Ishikawa (cell line): ENCODE measurements at regions not wholly inside any gene's neighbourhood (a gene's known extent, or its start where the extent isn't known, plus 50 kb on each side); places are given as distances from the start of the nearest gene placed in this dataset.

Source experiments
- CEBPB ChIP-seq: IDR thresholded peaks from 2 replicates; pipeline ENCODE4 v1.6.1; 2012
- CREB1 ChIP-seq: IDR thresholded peaks from 2 replicates; pipeline ENCODE4 v1.6.1; 2012; ENCODE audit warnings: low read depth
- EGR1 ChIP-seq: IDR thresholded peaks from 2 replicates; pipeline ENCODE4 v1.6.1; 2012
- EP300 ChIP-seq: IDR thresholded peaks from 2 replicates; pipeline ENCODE4 v1.6.1; 2012; ENCODE audit warnings: borderline replicate concordance
- FOXM1 ChIP-seq: IDR thresholded peaks from 2 replicates; pipeline ENCODE4 v1.6.1; 2012; ENCODE audit warnings: low read depth, borderline replicate concordance
- NFIC ChIP-seq: IDR thresholded peaks from 2 replicates; pipeline ENCODE4 v1.6.1; 2012
- RAD21 ChIP-seq: IDR thresholded peaks from 2 replicates; pipeline ENCODE4 v1.6.1; 2012; ENCODE audit warnings: low read depth
- TAF1 ChIP-seq: IDR thresholded peaks from 2 replicates; pipeline ENCODE4 v1.6.1; 2012; ENCODE audit warnings: low read depth, mild to moderate bottlenecking
- TCF12 ChIP-seq: IDR thresholded peaks from 2 replicates; pipeline ENCODE4 v1.6.1; 2012; ENCODE audit warnings: low read depth
- TEAD4 ChIP-seq: IDR thresholded peaks from 2 replicates; pipeline ENCODE4 v1.6.1; 2012
- USF1 ChIP-seq: IDR thresholded peaks from 2 replicates; pipeline ENCODE4 v1.6.1; 2012
- YY1 ChIP-seq: IDR thresholded peaks from 2 replicates; pipeline ENCODE4 v1.6.1; 2012; ENCODE audit warnings: low read depth
- ZBTB7A ChIP-seq: IDR thresholded peaks from 2 replicates; pipeline ENCODE4 v1.6.1; 2012; ENCODE audit warnings: low read depth
- TF ChIP-seq, protein P1 (sequence below): IDR thresholded peaks from 2 replicates; pipeline ENCODE4 v1.6.1; 2012
- TF ChIP-seq, protein P2 (sequence below): IDR thresholded peaks from 2 replicates; pipeline ENCODE4 v1.6.1; 2012; ENCODE audit warnings: low read depth, mild to moderate bottlenecking

GRCh38 chr2:21710031-21710430, 586.3 kb downstream of the TDRD15 start:
- TF ChIP-seq YY1 (no peak), RAD21 (no peak), NFIC (no peak), TEAD4 (no peak), CREB1 (no peak), FOXM1 (no peak), EP300 (no peak), EGR1 (no peak), TAF1 (no peak), CEBPB (no peak), TCF12 (no peak)
- TF ChIP-seq, protein P1, sequence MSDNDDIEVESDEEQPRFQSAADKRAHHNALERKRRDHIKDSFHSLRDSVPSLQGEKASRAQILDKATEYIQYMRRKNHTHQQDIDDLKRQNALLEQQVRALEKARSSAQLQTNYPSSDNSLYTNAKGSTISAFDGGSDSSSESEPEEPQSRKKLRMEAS = no peak

DNA sequence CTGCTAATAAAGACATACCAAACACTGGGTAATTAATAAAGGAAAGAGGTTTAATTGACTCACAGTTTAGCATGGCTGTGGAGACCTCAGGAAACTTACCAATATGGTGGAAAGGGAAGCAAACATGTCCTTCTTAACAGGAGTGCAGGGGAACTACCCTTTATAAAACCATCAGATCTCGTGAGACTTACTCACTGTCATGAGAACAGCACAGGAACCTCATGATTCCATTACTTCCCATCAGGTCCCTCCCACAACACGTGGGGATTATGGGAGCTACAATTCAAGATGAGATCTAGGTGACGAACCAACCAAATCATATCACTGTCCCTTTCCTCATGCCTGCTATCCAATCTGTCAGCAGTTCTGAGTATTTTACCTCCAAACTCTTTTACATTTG, 586.7 kb downstream of the TDRD15 start:
- TF ChIP-seq CREB1 (no peak), FOXM1 (no peak), ZBTB7A (no peak)

DNA sequence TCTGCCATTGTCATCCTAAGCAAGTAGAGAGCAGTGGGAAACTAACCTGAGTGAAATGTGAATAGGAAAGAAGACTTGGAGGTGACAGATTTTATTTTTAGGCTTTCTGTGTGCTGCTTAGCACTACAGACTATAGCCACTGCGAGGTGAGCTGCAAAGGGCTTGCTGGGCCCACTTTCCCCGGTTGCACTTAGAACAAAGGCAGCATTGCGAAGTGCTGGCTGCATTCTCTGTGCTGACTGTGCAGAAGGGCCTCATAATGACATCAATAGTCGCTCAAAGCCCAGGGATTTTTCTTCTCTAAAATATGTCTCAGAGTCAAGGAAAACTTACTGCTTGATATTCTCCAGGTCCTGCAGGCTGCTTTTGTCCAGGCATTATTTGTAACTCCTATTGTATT, 592.1 kb downstream of the TDRD15 start:
- TF ChIP-seq, protein P1 = no peak
- no peak for TF ChIP-seq TCF12
- TF ChIP-seq YY1 = no peak
- TF ChIP-seq TEAD4 = no peak
- no peak for TF ChIP-seq FOXM1
- no peak for TF ChIP-seq TAF1
- TF ChIP-seq NFIC = no peak
- no peak for TF ChIP-seq ZBTB7A
- TF ChIP-seq, protein P2, sequence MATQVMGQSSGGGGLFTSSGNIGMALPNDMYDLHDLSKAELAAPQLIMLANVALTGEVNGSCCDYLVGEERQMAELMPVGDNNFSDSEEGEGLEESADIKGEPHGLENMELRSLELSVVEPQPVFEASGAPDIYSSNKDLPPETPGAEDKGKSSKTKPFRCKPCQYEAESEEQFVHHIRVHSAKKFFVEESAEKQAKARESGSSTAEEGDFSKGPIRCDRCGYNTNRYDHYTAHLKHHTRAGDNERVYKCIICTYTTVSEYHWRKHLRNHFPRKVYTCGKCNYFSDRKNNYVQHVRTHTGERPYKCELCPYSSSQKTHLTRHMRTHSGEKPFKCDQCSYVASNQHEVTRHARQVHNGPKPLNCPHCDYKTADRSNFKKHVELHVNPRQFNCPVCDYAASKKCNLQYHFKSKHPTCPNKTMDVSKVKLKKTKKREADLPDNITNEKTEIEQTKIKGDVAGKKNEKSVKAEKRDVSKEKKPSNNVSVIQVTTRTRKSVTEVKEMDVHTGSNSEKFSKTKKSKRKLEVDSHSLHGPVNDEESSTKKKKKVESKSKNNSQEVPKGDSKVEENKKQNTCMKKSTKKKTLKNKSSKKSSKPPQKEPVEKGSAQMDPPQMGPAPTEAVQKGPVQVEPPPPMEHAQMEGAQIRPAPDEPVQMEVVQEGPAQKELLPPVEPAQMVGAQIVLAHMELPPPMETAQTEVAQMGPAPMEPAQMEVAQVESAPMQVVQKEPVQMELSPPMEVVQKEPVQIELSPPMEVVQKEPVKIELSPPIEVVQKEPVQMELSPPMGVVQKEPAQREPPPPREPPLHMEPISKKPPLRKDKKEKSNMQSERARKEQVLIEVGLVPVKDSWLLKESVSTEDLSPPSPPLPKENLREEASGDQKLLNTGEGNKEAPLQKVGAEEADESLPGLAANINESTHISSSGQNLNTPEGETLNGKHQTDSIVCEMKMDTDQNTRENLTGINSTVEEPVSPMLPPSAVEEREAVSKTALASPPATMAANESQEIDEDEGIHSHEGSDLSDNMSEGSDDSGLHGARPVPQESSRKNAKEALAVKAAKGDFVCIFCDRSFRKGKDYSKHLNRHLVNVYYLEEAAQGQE = no peak
- TF ChIP-seq CEBPB = no peak
- no peak for TF ChIP-seq CREB1
- TF ChIP-seq EGR1 = no peak
- TF ChIP-seq RAD21 = no peak
- TF ChIP-seq EP300 = no peak
- no peak for TF ChIP-seq USF1

DNA sequence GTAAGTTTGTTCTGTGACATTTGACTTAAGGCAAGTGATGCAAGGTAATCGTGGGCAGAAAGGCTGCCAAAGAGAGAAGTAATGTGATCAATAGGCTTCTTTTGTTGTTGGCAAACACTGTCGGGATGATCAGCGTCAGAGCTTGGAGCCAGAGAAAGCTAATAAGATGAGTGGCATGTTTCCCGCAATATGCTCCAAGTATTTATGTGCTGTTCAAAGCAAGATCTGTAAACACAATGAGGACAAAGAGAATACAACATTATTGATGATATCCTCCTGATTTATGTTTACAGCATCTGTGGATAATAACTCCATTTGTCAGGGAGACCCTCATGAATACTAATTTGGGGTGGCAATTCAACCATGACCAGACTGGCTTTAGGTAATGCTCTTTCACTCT, 603.3 kb downstream of the TDRD15 start:
- TF ChIP-seq ZBTB7A = no peak
- no peak for TF ChIP-seq TEAD4
- TF ChIP-seq USF1 = no peak
- TF ChIP-seq EP300 = no peak
- TF ChIP-seq CREB1 = no peak
- TF ChIP-seq NFIC = no peak
- TF ChIP-seq, protein P1 = no peak
- TF ChIP-seq, protein P2 = no peak
- no peak for TF ChIP-seq TCF12

DNA sequence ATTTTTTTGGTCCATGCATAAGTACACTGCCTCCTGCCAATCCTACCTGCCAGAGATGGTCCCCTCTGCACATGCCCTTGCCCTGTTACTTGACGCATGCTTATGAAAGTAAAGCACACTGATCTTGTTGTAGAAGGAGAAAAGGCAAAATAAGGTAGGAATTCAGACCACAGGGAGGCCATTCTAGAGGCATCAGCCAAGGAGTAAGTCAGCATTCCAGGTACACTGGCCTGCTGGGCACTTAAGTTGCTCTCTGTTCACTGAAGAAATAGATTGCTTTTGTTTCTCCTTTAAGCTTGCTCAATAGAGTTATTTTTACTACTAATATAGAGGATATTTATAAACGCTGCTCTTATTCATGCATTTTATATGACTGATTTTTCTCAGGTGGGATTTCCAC, 604.4 kb downstream of the TDRD15 start:
- TF ChIP-seq TAF1 (no peak), CEBPB (no peak), NFIC (no peak), ZBTB7A (no peak), EP300 (no peak), FOXM1 (no peak), CREB1 (no peak), EGR1 (no peak), TCF12 (no peak), RAD21 (no peak), USF1 (no peak), TEAD4 (no peak), YY1 (no peak)
- TF ChIP-seq, protein P2 = no peak
- TF ChIP-seq, protein P1 = no peak
